ENCODE measurements at regions not wholly inside any gene's neighbourhood (a gene's known extent, or its start where the extent isn't known, plus 50 kb on each side); places are given as distances from the start of the nearest gene placed in this dataset.
"Not testable (repeated sequence)": the region's sequence is repeated elsewhere in the genome, so short reads cannot be mapped to it uniquely, and the experiment has no call there.

- DNase-seq, result no peak
These were observed 312.2 kb upstream of the MAF start for GRCh38 chr16:79912592-79913310.

GRCh38 chr16:79911660-79912059, 311.1 kb upstream of the MAF start:
- DNase-seq, result no peak

- DNase-seq, result no peak
These were observed 309.0 kb upstream of the MAF start for GRCh38 chr16:79909571-79909970.

GRCh38 chr16:79903471-79903870, 302.9 kb upstream of the MAF start:
- no peak for DNase-seq

- no peak for DNase-seq
These were observed 301.8 kb upstream of the MAF start for GRCh38 chr16:79902351-79902750.

GRCh38 chr16:79901522-79901921, 301.0 kb upstream of the MAF start:
- DNase-seq, result no peak

GRCh38 chr16:79899716-79900115, 299.2 kb upstream of the MAF start:
- DNase-seq, result no peak

GRCh38 chr16:79899316-79899715, 298.8 kb upstream of the MAF start:
- DNase-seq, result no peak

- no peak for DNase-seq
These were observed 298.2 kb upstream of the MAF start for GRCh38 chr16:79898703-79899102.

GRCh38 chr16:79897453-79898146, 297.1 kb upstream of the MAF start:
- DNase-seq, result no peak

- no peak for DNase-seq
These were observed 296.5 kb upstream of the MAF start for GRCh38 chr16:79897104-79897452.

GRCh38 chr16:79895917-79896203, 295.3 kb upstream of the MAF start:
- no peak for DNase-seq

- no peak for DNase-seq
These were observed 294.7 kb upstream of the MAF start for GRCh38 chr16:79895053-79895916.

- no peak for DNase-seq
These were observed 292.9 kb upstream of the MAF start for GRCh38 chr16:79893445-79893844.

GRCh38 chr16:79892278-79892677, 291.7 kb upstream of the MAF start:
- DNase-seq, result no peak

- no peak for DNase-seq
These were observed 290.9 kb upstream of the MAF start for GRCh38 chr16:79891458-79891857.

GRCh38 chr16:79887541-79888540, 287.3 kb upstream of the MAF start:
- no peak for DNase-seq

GRCh38 chr16:79885320-79885719, 284.8 kb upstream of the MAF start:
- no peak for DNase-seq

GRCh38 chr16:79883494-79883893, 283.0 kb upstream of the MAF start:
- DNase-seq, result no peak

GRCh38 chr16:79882340-79883005, 281.9 kb upstream of the MAF start:
- no peak for DNase-seq

- DNase-seq, result not testable (repeated sequence)
These were observed 280.6 kb upstream of the MAF start for GRCh38 chr16:79881107-79881506.

- DNase-seq, result no peak
These were observed 275.8 kb upstream of the MAF start for GRCh38 chr16:79876332-79876730.

All from stimulated activated CD4-positive, alpha-beta T cell treated with anti-CD3 and anti-CD28 coated beads, Interleukin-2, amount 100 ng/mL, for 48 hours (primary cell).